IMR-90 (cell line): ENCODE measurements at regions not wholly inside any gene's neighbourhood (a gene's known extent, or its start where the extent isn't known, plus 50 kb on each side); places are given as distances from the start of the nearest gene placed in this dataset.

Experiments used
- BHLHE40 ChIP-seq: fragments of 150-350 bp; IDR thresholded peaks from 2 replicates; pipeline ENCODE4 v1.6.1; 2016; ENCODE audit warnings: mild to moderate bottlenecking, low read depth, low read length
- CEBPB ChIP-seq: IDR thresholded peaks from 2 replicates; pipeline ENCODE4 v1.6.1; 2012; ENCODE audit warnings: low read depth, low read length, improper control_type of control experiment
- FOS ChIP-seq: fragments of 150-350 bp; IDR thresholded peaks from 2 replicates; pipeline ENCODE4 v1.6.1; 2016; ENCODE audit warnings: low read depth, low read length
- MAFK ChIP-seq: IDR thresholded peaks from 2 replicates; pipeline ENCODE4 v1.6.1; 2012; ENCODE audit warnings: low read depth, low read length, improper control_type of control experiment
- MAZ ChIP-seq: IDR thresholded peaks from 2 replicates; pipeline ENCODE4 v1.6.1; 2012; ENCODE audit warnings: low read depth, mild to moderate bottlenecking, low read length, improper control_type of control experiment, moderate library complexity, borderline replicate concordance
- NFE2L2 ChIP-seq: fragments of 150-350 bp; IDR thresholded peaks from 2 replicates; pipeline ENCODE4 v1.6.1; 2016; ENCODE audit warnings: low read depth, mild to moderate bottlenecking, low read length
- POLR2A ChIP-seq: IDR thresholded peaks from 2 replicates; pipeline ENCODE4 v1.6.1; 2012; ENCODE audit warnings: mild to moderate bottlenecking, low read depth, low read length
- RAD21 ChIP-seq: IDR thresholded peaks from 2 replicates; pipeline ENCODE4 v1.6.1; 2012; ENCODE audit warnings: low read length, improper control_type of control experiment
- RCOR1 ChIP-seq: IDR thresholded peaks from 2 replicates; pipeline ENCODE4 v1.6.1; 2012; ENCODE audit warnings: mild to moderate bottlenecking, low read length, improper control_type of control experiment; ENCODE audit not compliant: insufficient replicate concordance
- RFX5 ChIP-seq: IDR thresholded peaks from 2 replicates; pipeline ENCODE4 v1.8.0; 2012; ENCODE audit warnings: low read depth, mild to moderate bottlenecking, low read length, moderate library complexity
- SMC3 ChIP-seq: fragments of 150-350 bp; IDR thresholded peaks from 2 replicates; pipeline ENCODE4 v1.6.1; 2016; ENCODE audit warnings: low read depth, mild to moderate bottlenecking, antibody characterized with exemption, low read length, moderate library complexity
- TF ChIP-seq, protein P1 (sequence below): conservative IDR thresholded peaks from 2 replicates; pipeline ENCODE4 v1.5.1; 2012; ENCODE audit warnings: mild to moderate bottlenecking, low read depth, low read length, improper control_type of control experiment
- TF ChIP-seq, protein P2 (sequence below): fragments of 150-350 bp; IDR thresholded peaks from 2 replicates; pipeline ENCODE4 v1.6.1; 2017; ENCODE audit warnings: mild to moderate bottlenecking, antibody characterized with exemption, low read length, low read depth

DNA sequence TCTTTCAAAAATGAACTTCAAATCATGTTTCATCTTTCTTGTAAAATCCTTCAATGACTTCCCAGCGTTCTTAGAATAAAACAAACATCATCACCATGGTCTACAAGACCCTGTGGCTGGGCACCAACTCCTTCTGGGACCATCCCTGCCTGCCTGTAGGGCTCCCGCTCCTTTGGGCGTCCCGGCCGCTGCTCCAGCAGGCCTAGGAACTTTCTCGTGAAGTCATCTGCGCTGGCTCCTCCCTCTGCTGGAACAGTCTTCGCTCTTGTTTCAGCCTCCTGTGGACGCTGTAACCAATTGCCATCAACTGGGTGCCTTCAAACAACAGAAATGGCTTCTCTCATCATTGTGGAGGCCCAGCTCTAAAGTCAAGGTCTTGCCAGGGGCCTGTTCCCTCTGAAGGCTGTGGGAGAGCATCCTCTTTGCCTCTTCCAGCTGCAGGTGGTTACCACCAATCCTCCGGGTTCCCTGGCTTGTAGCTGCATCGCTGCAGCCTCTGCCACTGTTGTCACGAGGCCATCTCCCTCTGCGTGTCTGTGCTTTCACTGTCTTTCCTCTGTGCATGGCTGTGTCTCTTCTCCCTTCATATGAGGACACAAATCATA lies 185.5 kb upstream of the SDK2 start:
- TF ChIP-seq SMC3 (no peak), BHLHE40 (no peak), RAD21 (no peak), POLR2A (no peak), NFE2L2 (no peak), CEBPB (no peak), MAFK (no peak), FOS (no peak), RFX5 (no peak), RCOR1 (no peak), MAZ (no peak)
- TF ChIP-seq, protein P1, sequence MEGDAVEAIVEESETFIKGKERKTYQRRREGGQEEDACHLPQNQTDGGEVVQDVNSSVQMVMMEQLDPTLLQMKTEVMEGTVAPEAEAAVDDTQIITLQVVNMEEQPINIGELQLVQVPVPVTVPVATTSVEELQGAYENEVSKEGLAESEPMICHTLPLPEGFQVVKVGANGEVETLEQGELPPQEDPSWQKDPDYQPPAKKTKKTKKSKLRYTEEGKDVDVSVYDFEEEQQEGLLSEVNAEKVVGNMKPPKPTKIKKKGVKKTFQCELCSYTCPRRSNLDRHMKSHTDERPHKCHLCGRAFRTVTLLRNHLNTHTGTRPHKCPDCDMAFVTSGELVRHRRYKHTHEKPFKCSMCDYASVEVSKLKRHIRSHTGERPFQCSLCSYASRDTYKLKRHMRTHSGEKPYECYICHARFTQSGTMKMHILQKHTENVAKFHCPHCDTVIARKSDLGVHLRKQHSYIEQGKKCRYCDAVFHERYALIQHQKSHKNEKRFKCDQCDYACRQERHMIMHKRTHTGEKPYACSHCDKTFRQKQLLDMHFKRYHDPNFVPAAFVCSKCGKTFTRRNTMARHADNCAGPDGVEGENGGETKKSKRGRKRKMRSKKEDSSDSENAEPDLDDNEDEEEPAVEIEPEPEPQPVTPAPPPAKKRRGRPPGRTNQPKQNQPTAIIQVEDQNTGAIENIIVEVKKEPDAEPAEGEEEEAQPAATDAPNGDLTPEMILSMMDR, result no peak
- TF ChIP-seq, protein P2, sequence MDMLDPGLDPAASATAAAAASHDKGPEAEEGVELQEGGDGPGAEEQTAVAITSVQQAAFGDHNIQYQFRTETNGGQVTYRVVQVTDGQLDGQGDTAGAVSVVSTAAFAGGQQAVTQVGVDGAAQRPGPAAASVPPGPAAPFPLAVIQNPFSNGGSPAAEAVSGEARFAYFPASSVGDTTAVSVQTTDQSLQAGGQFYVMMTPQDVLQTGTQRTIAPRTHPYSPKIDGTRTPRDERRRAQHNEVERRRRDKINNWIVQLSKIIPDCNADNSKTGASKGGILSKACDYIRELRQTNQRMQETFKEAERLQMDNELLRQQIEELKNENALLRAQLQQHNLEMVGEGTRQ, result no peak
